GM21367 (cell line): ENCODE measurements at regions not wholly inside any gene's neighbourhood (a gene's known extent, or its start where the extent isn't known, plus 50 kb on each side); places are given as distances from the start of the nearest gene placed in this dataset.
"Not testable (repeated sequence)": the region's sequence is repeated elsewhere in the genome, so short reads cannot be mapped to it uniquely, and the experiment has no call there.

Source experiments
- ATAC-seq: cut with Tn5 transposase; IDR thresholded peaks from one replicate; pipeline ENCODE4 v1.9.1; 2021; ENCODE audit not compliant: unreplicated experiment

- ATAC-seq = not testable (repeated sequence)
Measured at GRCh38 chr20:57812632-57813031, 102.8 kb upstream of the PMEPA1 start.

DNA sequence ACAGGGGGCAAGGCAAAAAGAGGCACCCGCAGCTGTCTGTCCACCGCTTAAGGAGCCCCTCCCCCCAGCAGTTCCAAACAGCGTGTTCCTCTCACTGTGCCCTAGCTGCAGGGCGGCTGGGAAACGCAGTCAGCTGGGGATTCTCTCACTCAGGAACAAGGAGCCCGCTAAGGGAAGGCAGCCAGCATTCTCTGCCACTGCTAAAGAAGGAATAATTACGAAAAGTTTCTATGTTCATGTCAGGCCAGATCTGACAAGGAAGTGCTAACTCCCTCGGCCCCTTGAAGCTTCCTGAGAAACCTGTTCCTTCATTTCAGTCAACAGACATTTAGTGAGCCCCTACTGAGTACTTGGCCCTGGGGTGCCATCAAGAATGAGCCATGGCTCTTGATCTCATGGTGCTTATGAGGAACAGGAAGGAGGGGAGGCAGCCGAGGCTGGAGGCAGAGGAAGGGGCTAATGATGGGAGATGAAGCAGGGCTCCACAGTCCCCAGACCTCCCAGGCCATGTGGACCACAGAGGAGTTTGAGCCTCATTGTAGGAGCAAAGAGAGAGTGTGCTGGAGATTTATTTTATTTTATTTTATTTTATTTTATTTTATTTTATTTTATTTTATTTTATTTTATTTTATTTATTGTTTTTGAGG is 101.7 kb upstream of the PMEPA1 start:
- no peak for ATAC-seq

DNA sequence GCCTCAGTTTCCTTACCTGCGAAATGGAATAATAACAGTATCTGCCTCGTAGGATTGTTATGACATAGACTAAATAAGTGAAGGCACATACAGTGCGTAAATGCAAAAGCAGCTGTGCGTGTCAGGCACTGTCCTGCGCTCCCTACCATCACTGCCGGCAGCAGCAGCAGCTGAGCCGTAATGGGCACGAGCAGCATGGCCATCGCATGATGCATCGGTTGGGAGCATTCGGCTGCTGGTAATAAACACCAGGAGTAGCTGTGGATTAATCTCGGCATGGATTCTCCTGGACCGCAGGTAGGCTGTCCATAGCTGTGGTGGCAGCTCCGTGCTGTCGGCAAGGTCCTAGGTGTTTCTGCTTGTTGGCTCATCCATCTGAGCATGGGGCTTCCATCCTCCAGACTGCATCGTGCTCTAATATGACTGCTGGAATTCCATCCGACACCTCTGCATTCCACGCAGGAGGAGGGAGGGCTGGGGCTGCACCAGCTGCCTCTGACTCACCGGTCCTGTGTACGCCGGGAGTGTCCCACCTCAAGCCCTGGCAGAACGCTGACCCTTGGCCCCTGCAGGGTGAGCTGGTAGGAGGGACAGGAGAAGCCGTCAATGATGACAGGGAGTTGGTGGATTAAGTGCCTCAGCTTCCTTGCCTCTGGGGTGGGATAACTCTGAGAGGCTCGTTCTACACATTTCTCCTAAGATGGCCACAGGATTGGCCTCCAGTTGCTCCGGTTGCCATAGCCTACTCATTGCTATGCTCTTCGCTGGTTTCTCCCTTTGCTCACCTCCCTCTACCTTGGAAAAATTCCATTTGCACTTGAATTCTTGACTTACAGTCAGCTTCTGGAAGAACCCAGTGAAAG is 100.9 kb upstream of the PMEPA1 start:
- ATAC-seq = no peak

GRCh38 chr20:57809661-57810172 is 99.9 kb upstream of the PMEPA1 start:
- no peak for ATAC-seq

DNA sequence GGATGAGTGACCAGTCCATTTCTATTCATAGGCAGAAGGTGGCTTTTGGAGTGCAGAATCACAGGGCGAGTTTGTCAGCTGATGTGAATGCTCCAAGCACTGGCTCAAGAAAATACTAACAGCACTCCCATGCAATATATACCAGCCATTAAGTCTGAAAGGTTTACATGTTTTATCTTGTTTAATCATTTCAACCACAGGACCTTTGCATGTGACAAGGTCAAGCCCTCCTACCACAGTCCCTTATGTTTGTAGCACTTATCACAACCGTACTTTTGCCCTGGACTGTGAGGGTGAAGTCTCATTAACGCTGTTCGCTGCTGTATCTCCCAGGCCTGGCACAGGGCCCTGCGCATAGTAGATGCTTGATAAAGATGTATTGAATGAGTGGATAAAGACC is 99.3 kb upstream of the PMEPA1 start:
- ATAC-seq = no peak

DNA sequence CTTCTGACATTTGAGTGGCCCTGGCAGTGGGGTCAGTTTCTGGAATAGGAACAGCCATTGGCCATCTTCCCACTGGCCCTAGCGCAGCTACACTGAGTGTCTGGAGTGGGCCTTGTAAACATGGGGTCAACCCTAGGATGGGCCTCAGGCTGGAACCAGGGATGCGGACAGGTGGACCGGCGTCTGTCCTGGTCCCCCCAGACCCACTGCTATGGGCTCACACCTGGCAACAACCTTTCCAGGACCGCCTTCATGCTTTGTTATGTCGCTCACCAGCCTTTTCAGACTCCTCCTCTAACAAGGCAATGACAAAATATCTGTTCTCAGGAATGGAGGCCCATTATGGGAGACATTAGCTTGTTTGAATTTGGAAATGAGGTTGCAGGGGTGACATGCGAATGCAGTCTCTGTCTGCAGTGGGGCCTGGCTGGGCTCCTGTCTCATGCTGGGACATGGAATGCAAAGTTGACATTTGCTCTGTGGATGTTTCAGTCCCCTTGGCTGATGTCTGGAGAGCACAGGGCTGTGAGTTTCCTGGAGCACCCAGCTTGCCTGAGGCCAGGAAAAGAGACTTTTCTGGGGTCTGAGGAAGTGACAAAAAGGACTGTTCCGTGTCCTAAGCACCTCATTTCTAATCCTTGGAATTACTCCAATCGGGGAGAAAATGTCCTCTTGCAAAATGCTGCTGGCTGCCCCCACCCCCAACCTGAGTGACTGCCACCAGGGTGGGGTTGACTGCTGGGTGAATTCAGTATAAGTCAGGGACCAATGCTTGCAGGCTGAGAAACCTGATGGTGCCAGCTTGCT is 98.7 kb upstream of the PMEPA1 start:
- no peak for ATAC-seq

DNA sequence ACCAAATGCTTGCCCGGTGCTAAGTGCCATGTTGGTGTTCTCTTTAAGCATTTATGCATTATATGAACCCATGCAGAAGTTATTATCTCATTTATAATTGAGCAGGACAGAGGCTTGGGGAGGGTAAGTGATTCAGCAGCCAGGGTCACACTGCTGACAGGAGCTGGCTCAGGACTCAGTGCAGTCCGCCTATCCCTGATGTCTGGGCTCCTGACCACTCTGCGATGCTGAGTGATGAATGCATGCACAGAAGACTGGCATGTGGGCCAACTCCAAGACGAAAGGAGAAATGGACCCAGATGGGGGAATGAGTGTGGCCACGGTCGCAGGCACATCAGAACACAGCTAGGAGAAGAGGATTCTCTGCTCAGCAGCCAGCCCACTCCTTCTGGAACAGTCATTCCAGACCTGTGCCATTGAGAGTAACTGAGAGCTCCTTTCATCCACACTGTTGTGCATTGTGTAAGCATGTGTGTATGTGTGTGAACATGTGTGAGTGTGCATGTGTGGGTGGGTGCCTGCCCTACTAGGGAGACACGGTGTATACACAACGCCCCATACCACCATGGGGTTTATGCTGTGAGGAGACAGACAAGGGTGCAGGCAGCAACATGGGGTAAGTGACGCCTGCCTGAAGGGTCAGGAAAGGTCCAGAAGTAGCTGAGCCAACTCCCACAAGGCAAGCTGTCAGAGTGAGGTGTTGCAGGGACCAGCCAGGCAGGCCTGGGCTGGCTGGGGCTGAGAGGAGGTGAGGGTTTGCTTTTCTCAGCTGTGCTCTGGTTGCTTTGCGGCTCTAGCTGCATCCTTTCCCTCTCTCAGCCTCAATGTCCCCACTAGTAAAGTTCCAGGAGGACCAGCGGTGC is 97.8 kb upstream of the PMEPA1 start:
- ATAC-seq = no peak

GRCh38 chr20:57806975-57807374 is 97.2 kb upstream of the PMEPA1 start:
- ATAC-seq = no peak

DNA sequence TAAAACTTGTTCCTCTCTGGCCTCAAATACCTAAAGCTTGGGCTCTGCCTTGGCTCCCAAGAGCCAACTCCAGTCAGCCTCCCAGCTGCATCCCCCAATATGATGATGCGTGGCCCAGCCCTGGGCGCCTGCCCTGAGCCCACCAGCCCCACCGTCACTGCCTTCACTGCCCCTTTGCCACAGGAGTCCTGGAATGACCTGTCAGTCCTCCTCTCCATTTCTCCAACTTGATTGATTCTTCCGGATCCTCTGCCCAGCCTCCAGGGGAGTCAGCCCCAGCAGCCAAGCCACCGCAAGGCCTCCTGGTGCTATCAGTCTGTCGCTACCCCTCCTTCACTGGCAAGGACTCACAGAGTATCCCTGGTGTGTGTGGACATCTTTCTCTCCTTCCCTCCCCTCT is 96.7 kb upstream of the PMEPA1 start:
- ATAC-seq = no peak

DNA sequence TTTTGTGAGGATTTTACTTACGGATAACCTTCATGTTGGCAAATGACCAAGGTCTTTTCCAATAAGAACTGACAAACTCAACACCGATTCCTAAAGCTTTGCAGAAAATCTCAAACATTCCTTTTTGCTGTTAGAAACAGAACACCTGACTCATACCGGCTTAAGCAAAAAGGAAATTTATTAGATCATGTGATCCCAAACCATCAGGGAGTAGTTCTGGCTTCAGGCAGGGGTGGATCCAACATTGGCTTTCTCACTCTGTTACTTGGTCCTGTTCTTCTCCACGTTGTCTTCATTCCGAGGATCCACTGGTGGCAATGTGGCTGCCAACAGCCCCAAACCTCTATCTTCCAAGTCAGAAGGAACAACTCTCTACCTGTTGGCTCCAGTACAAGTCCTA is 95.9 kb upstream of the PMEPA1 start:
- ATAC-seq = no peak

GRCh38 chr20:57804470-57805250 is 94.8 kb upstream of the PMEPA1 start:
- ATAC-seq = no peak

DNA sequence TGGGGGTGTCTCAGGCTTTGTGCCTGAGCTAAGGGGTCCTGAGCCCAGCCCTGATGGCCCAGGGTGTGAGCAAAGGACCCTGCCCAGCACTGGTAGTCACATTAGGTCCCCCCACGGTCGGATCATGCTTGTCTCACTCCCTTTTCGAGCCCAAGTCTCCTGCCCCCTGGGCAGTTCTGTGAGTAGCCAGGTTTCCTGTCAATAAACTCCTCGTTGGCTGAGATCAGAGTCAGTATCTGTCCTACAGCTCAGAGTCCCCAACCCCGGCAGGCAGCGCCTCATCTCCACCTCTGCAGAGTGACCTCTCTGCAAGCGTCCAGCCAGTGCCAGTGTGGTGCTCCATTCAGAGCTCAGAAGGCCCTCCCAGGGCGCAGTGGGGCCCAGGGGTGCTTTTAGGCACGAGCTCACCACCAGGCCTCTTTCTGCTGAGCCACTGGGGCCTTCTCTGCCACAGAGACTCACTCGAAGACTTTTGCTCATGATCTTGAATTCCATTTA is 93.7 kb upstream of the PMEPA1 start:
- no peak for ATAC-seq

GRCh38 chr20:57802765-57803507 is 93.1 kb upstream of the PMEPA1 start:
- no peak for ATAC-seq

GRCh38 chr20:57801581-57801980 is 91.8 kb upstream of the PMEPA1 start:
- ATAC-seq = no peak

DNA sequence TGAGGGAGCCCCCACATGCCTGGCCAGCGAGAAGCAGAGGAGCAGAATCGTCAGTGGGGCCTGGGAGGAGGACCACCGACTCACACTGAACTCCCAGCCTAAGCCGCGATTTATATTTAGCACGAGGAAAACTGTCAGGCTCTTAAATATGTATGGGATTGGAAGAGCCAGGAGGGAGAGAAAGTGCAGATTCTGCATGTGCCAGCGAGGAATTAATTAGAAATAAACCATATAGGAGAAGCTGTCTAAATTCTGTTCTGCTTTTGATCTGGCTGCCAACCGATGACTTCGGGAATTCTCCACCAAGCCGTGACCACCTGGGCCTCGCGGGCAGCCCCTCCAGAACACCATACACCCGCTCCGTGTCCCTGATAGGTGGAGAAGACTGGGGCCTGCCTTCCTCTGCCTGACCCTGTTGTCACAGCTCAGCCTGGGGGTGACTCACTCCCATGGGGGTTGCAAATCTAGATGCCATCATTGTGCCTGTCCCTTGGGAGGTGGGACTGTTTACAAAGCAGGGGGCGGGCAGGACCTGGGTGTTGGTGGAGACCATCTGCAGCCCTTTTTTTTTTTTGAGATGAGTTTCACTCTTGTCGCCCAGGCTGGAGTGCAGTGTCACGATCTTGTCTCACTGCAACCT is 91.1 kb upstream of the PMEPA1 start:
- no peak for ATAC-seq

DNA sequence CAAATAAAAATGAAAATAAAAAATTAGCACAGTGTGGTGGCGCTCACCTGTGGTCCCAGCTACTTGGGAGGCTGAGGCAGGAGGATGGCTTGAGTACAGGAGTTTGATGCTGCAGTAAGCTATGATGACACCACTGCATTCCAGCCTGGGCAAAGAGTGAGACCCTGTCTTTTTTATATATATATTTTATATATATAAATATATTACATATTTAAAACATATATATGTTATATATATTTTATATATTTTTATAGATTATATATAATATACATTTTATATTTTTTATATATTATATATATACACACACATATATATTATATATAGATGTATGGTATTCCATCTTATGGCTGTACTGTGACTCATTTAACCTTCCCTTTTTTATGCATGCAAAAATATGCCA is 87.6 kb upstream of the PMEPA1 start:
- ATAC-seq = no peak

- no peak for ATAC-seq
Measured at GRCh38 chr20:57795977-57796560, 86.3 kb upstream of the PMEPA1 start.

GRCh38 chr20:57795342-57795697 is 85.5 kb upstream of the PMEPA1 start:
- ATAC-seq = no peak
